Natural killer cell (primary cell): ENCODE measurements at regions not wholly inside any gene's neighbourhood (a gene's known extent, or its start where the extent isn't known, plus 50 kb on each side); places are given as distances from the start of the nearest gene placed in this dataset.

Experiments used
- ATAC-seq, 3 donors: fragments of 150-1000 bp in 2 of 3; fragments of 200-7000 bp in 1 of 3; cut with Tn5 transposase; 1 replicate in 1 of 3; 2 replicates in 2 of 3; pipeline ENCODE4 v1.10.0; 2021; ENCODE audit warnings: mild to moderate bottlenecking in 2 of 3, moderate library complexity in 2 of 3
- DNase-seq, 2 donors: peaks; one replicate each; pipeline versions ENCODE4 v3.0.0 to v3.0.0-alpha.2; 2013 to 2021; ENCODE audit warnings: mixed read lengths in 1 of 2
- H3K27ac ChIP-seq: one replicate; pipeline ENCODE4 v1.5.1; 2013; ENCODE audit warnings: mild to moderate bottlenecking, low read length
- H3K27me3 ChIP-seq: one replicate; pipeline ENCODE4 v1.6.1; 2013; ENCODE audit warnings: low read length; ENCODE audit not compliant: control insufficient read depth, insufficient read depth
- H3K36me3 ChIP-seq: one replicate; pipeline ENCODE4 v1.6.1; 2013; ENCODE audit warnings: low read length; ENCODE audit not compliant: control insufficient read depth, insufficient read depth
- H3K4me1 ChIP-seq: one replicate; pipeline ENCODE4 v1.6.1; 2013; ENCODE audit warnings: low read length; ENCODE audit not compliant: control insufficient read depth, insufficient read depth
- H3K4me3 ChIP-seq: one replicate; pipeline ENCODE4 v1.5.1; 2013; ENCODE audit warnings: low read length
- H3K9me3 ChIP-seq: one replicate; pipeline ENCODE4 v1.6.1; 2013; ENCODE audit warnings: low read length; ENCODE audit not compliant: control insufficient read depth, insufficient read depth
- H3K27ac Mint-ChIP-seq, 2 donors: one replicate each; pipeline ENCODE4 v1.8.0; 2022; ENCODE audit warnings: mild to moderate bottlenecking in 2 of 2, mixed read lengths in 2 of 2, moderate library complexity in 1 of 2
- H3K27me3 Mint-ChIP-seq, 2 donors: one replicate each; pipeline ENCODE4 v1.8.0; 2022; ENCODE audit warnings: low read depth in 2 of 2, mixed read lengths in 2 of 2
- H3K36me3 Mint-ChIP-seq: one replicate; pipeline ENCODE4 v1.8.0; 2022; ENCODE audit warnings: mixed read lengths
- H3K4me1 Mint-ChIP-seq, 2 donors: one replicate each; pipeline ENCODE4 v1.8.0; 2022; ENCODE audit warnings: mixed read lengths in 2 of 2
- H3K4me3 Mint-ChIP-seq: one replicate; pipeline ENCODE4 v1.8.0; 2022; ENCODE audit warnings: mild to moderate bottlenecking, moderate library complexity, mixed read lengths
- H3K9me3 Mint-ChIP-seq, 2 donors: one replicate each; pipeline ENCODE4 v1.8.0; 2022; ENCODE audit warnings: mixed read lengths in 2 of 2
- WGBS: methylation state at CpG from one replicate; pipeline ENCODE4 v1.1.7; 2013; ENCODE audit warnings: missing lambda C conversion rate; ENCODE audit not compliant: insufficient coverage; 5-methylcytosine and 5-hydroxymethylcytosine counted together
- intact Hi-C: fragments of 100-400 bp; cut with micrococcal nuclease; formaldehyde crosslinking; loops from one replicate; pipeline ENCODE4 v1.14.2; 2022
- TF ChIP-seq, protein P1 (sequence below): fragments of 200-600 bp; IDR thresholded peaks from one replicate; pipeline ENCODE4 v1.8.0; 2022; ENCODE audit warnings: antibody characterized with exemption

DNA sequence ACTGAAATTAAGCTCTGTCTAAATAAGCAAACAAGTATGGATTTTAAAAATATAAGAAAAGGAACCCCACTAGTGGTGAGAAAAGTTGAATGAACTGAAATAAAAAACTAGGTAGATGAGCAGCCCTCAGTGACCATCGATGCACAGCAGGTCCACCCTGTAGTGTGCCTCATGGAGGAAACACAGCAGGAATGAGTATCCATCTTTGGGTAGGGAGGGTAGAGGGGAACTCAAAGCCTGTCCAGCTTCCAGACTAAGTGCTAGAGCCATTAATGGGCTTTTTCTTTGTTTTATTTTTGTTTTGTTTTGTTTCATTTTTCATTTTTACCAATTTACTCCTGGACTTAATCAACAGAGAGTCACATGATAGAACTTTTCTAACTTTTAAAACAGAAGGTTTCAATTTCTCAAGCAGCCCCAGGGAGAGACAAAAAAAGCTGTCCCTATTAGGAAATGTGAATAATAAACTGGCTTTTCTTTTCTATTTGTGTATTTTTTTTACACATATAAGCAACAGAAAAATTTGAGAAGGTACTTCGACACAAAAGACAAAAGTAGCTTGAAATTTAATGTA is 700.6 kb downstream of the HACE1 start:
- DNase-seq (no peak), ATAC-seq (no peak)
- Mint-ChIP-seq H3K27me3 (no peaks in the 10 kb centered on the region), H3K4me3 (no peak overlapping the region), H3K4me1 (no peaks in the 10 kb centered on the region), H3K9me3 (peaks cover 5 to 8% of the 10 kb centered on the region in 2 donors), H3K27ac (no peak overlapping the region), H3K36me3 (peaks cover 6% of the 10 kb centered on the region)
- no peaks in the 10 kb centered on the region for H3K4me1 ChIP-seq
- intact Hi-C loops: no loop called here
- H3K27me3 ChIP-seq: no peaks in the 10 kb centered on the region
- WGBS: 89% methylated on average over 1 of the region's 2 CpGs
- H3K4me3 ChIP-seq: no peak overlapping the region
- TF ChIP-seq, protein P1, sequence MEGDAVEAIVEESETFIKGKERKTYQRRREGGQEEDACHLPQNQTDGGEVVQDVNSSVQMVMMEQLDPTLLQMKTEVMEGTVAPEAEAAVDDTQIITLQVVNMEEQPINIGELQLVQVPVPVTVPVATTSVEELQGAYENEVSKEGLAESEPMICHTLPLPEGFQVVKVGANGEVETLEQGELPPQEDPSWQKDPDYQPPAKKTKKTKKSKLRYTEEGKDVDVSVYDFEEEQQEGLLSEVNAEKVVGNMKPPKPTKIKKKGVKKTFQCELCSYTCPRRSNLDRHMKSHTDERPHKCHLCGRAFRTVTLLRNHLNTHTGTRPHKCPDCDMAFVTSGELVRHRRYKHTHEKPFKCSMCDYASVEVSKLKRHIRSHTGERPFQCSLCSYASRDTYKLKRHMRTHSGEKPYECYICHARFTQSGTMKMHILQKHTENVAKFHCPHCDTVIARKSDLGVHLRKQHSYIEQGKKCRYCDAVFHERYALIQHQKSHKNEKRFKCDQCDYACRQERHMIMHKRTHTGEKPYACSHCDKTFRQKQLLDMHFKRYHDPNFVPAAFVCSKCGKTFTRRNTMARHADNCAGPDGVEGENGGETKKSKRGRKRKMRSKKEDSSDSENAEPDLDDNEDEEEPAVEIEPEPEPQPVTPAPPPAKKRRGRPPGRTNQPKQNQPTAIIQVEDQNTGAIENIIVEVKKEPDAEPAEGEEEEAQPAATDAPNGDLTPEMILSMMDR: no peak
- H3K36me3 ChIP-seq: no peaks in the 10 kb centered on the region
- peaks cover 8% of the 10 kb centered on the region for H3K9me3 ChIP-seq
- no peak overlapping the region for H3K27ac ChIP-seq

DNA sequence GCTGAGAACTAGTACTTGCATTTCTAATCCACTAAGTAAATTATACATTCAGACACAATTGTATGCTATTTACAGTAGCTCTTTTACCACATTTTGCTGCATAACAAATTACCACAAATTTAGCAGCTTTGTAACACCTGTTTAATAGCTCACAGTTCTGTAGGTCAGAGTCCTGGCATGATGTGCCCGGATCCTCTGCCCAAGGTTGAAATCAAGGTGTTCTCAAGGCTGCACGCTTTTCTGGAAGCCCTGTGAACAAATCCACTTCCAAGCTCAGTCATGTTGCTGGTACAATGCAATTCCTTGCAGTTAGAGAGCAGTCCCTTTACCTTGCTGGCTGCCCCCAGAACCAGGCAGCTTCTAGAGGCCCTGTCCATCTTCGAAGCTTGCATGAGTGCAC is 716.0 kb downstream of the HACE1 start:
- 73% methylated on average over 3 of the region's 3 CpGs for WGBS
- peaks cover 6 to 16% of the 10 kb centered on the region in 2 donors for H3K9me3 Mint-ChIP-seq

GRCh38 chr6:104134876-104135275 is 724.8 kb downstream of the HACE1 start:
- WGBS: no CpG with 5 or more reads among the region's 1 CpG
- H3K9me3 Mint-ChIP-seq: peaks cover 10 to 17% of the 10 kb centered on the region in 2 donors

More for the DNA sequence above, 716.0 kb downstream of the HACE1 start:
- DNase-seq (no peak), ATAC-seq (no peak)
- no peak overlapping the region for H3K27ac Mint-ChIP-seq
- Histone ChIP-seq H3K27me3 (no peaks in the 10 kb centered on the region), H3K27ac (no peak overlapping the region), H3K36me3 (no peaks in the 10 kb centered on the region), H3K4me1 (no peaks in the 10 kb centered on the region), H3K9me3 (peaks cover 6% of the 10 kb centered on the region), H3K4me3 (no peak overlapping the region)
- H3K4me3 Mint-ChIP-seq: no peak overlapping the region
- no peaks in the 10 kb centered on the region for H3K36me3 Mint-ChIP-seq
- TF ChIP-seq, protein P1: no peak
- no peaks in the 10 kb centered on the region for H3K4me1 Mint-ChIP-seq
- no peaks in the 10 kb centered on the region for H3K27me3 Mint-ChIP-seq
- intact Hi-C loops: no loop called here

More at GRCh38 chr6:104134876-104135275, 724.8 kb downstream of the HACE1 start:
- H3K9me3 ChIP-seq: peaks cover 3% of the 10 kb centered on the region
- DNase-seq (no peak), ATAC-seq (no peak)
- no peak overlapping the region for H3K27ac ChIP-seq
- no peaks in the 10 kb centered on the region for H3K36me3 ChIP-seq
- H3K4me1 ChIP-seq: no peaks in the 10 kb centered on the region
- TF ChIP-seq, protein P1: no peak
- no peak overlapping the region for H3K4me3 ChIP-seq
- Mint-ChIP-seq H3K4me1 (no peaks in the 10 kb centered on the region), H3K27ac (no peak overlapping the region), H3K36me3 (no peaks in the 10 kb centered on the region), H3K4me3 (no peak overlapping the region), H3K27me3 (no peaks in the 10 kb centered on the region)
- H3K27me3 ChIP-seq: no peaks in the 10 kb centered on the region
- intact Hi-C loops: no loop called here
